ENCODE measurements at regions not wholly inside any gene's neighbourhood (a gene's known extent, or its start where the extent isn't known, plus 50 kb on each side); places are given as distances from the start of the nearest gene placed in this dataset.

DNA sequence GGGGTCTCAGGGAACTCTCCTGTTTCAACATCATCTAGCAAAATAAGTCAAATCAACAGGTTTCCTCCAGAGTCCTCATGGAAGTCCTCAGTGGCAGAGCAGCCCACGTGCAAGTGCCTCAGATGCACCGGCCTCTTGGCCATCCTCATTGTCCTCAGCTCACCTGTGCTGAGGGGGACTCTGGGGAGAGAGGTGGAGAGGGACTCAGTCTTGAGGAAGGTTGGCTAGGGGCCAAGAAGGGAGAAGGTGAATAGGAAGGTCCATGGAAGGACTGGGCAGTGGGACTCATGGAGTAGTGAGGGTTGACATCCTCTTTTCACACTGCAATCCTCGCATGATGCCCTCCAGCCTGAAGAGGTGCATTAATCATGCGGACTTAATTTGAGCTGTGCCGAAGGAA is 77.9 kb upstream of the DUSP22 start:
- TF ChIP-seq, protein P1, sequence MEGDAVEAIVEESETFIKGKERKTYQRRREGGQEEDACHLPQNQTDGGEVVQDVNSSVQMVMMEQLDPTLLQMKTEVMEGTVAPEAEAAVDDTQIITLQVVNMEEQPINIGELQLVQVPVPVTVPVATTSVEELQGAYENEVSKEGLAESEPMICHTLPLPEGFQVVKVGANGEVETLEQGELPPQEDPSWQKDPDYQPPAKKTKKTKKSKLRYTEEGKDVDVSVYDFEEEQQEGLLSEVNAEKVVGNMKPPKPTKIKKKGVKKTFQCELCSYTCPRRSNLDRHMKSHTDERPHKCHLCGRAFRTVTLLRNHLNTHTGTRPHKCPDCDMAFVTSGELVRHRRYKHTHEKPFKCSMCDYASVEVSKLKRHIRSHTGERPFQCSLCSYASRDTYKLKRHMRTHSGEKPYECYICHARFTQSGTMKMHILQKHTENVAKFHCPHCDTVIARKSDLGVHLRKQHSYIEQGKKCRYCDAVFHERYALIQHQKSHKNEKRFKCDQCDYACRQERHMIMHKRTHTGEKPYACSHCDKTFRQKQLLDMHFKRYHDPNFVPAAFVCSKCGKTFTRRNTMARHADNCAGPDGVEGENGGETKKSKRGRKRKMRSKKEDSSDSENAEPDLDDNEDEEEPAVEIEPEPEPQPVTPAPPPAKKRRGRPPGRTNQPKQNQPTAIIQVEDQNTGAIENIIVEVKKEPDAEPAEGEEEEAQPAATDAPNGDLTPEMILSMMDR (IDR thresholded peaks at IDR 0.05; ENCODE audit: insufficient read depth, low read length), result no peak
- TF ChIP-seq POLR2AphosphoS5 (IDR thresholded peaks at IDR 0.05; ENCODE audit: low read depth) (no peak), GABPA (IDR thresholded peaks at IDR 0.05; ENCODE audit: low read depth) (no peak), SPI1 (IDR thresholded peaks at IDR 0.05; ENCODE audit: borderline replicate concordance, low read depth) (no peak)
- TF ChIP-seq, protein P2, sequence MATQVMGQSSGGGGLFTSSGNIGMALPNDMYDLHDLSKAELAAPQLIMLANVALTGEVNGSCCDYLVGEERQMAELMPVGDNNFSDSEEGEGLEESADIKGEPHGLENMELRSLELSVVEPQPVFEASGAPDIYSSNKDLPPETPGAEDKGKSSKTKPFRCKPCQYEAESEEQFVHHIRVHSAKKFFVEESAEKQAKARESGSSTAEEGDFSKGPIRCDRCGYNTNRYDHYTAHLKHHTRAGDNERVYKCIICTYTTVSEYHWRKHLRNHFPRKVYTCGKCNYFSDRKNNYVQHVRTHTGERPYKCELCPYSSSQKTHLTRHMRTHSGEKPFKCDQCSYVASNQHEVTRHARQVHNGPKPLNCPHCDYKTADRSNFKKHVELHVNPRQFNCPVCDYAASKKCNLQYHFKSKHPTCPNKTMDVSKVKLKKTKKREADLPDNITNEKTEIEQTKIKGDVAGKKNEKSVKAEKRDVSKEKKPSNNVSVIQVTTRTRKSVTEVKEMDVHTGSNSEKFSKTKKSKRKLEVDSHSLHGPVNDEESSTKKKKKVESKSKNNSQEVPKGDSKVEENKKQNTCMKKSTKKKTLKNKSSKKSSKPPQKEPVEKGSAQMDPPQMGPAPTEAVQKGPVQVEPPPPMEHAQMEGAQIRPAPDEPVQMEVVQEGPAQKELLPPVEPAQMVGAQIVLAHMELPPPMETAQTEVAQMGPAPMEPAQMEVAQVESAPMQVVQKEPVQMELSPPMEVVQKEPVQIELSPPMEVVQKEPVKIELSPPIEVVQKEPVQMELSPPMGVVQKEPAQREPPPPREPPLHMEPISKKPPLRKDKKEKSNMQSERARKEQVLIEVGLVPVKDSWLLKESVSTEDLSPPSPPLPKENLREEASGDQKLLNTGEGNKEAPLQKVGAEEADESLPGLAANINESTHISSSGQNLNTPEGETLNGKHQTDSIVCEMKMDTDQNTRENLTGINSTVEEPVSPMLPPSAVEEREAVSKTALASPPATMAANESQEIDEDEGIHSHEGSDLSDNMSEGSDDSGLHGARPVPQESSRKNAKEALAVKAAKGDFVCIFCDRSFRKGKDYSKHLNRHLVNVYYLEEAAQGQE (IDR thresholded peaks at IDR 0.05; ENCODE audit: insufficient replicate concordance, low read depth), result no peak
